Heart right ventricle (tissue), 16 donors: ENCODE measurements at regions not wholly inside any gene's neighbourhood (a gene's known extent, or its start where the extent isn't known, plus 50 kb on each side); places are given as distances from the start of the nearest gene placed in this dataset.

Experiments
- ATAC-seq, 8 donors: fragments of 200-7000 bp; cut with Tn5 transposase; one replicate each; pipeline ENCODE4 v1.9.1; 2020; ENCODE audit warnings: mild to moderate bottlenecking in 8 of 8, moderate library complexity in 8 of 8, moderate number of reproducible peaks in 1 of 8
- DNase-seq, 2 donors: peaks; one replicate each; pipeline ENCODE4 v3.0.0-alpha.2; 2020
- H3K27ac ChIP-seq, 10 donors: fragments of 200-600 bp; sonication (generic) in 2 of 10; one replicate each; pipeline versions ENCODE4 v1.5.0 to v1.8.0; 2020 to 2022; ENCODE audit warnings: mild to moderate bottlenecking in 3 of 10
- H3K27me3 ChIP-seq, 7 donors: fragments of 200-600 bp; one replicate each; pipeline ENCODE4 v1.8.0; 2021 to 2022; ENCODE audit warnings: mild to moderate bottlenecking in 2 of 7
- H3K36me3 ChIP-seq, 9 donors: fragments of 200-600 bp; sonication (generic) in 1 of 9; one replicate each; pipeline versions ENCODE4 v1.5.0 to v1.8.0; 2020 to 2022; ENCODE audit warnings: mild to moderate bottlenecking in 2 of 9
- H3K4me1 ChIP-seq, 9 donors: fragments of 200-600 bp; sonication (generic) in 1 of 9; one replicate each; pipeline versions ENCODE4 v1.5.0 to v1.8.0; 2020 to 2022; ENCODE audit warnings: mild to moderate bottlenecking in 4 of 9
- H3K4me3 ChIP-seq, 10 donors: fragments of 200-600 bp; sonication (generic) in 2 of 10; one replicate each; pipeline versions ENCODE4 v1.5.0 to v1.8.0; 2020 to 2022; ENCODE audit warnings: mild to moderate bottlenecking in 7 of 10, moderate library complexity in 2 of 10
- H3K9me3 ChIP-seq, 11 donors: fragments of 200-600 bp in 10 of 11; sonication (generic) in 2 of 11; one replicate each; pipeline versions ENCODE4 v1.5.0 to v1.8.0; 2013 to 2022; ENCODE audit warnings: mild to moderate bottlenecking in 2 of 11, control low read depth in 1 of 11, moderate library complexity in 1 of 11
- CTCF ChIP-seq, 9 donors: fragments of 200-600 bp; sonication (generic) in 2 of 9; IDR thresholded peaks; one replicate each; pipeline versions ENCODE4 v1.5.0 to v1.8.0; 2021 to 2022; ENCODE audit warnings: antibody characterized with exemption in 9 of 9, mild to moderate bottlenecking in 5 of 9, moderate library complexity in 1 of 9
- WGBS, 2 donors: extraction: QIAGEN DNeasy Blood & Tissue Kit; methylation state at CpG; one replicate each; pipeline ENCODE4 v1.1.7; 2013; ENCODE audit warnings: inconsistent platforms in 1 of 2; 5-methylcytosine and 5-hydroxymethylcytosine counted together
- intact Hi-C, 10 donors: fragments of 100-400 bp; cut with DNase I; formaldehyde crosslinking; loops; one replicate each; pipeline versions ENCODE4 v1.11.1 to v1.14.2; 2022
- donor health status: Arrhythmogenic right ventricular cardiomyopathy.
- donor health status: ischemic (EF 13 %, LVEDD 7.1; RV severe dilation, severe dysfunction).
- donor health status: healthy with polysubstance abuse.
- donor health status: DM: no; HTN: yes; CAD: no.
- donor health status: DM: no; HTN: no; CAD: no.
- donor health status: ischemic (EF 25% LVEDD 6.9; RV normal size, moderate dysfunction).
- donor health status: ischemic (EF 25% LVEDD 5.7; RV mildly dilated, moderate dysfunction).
- donor health status: healthy.
- donor health status: DM: yes; HTN: yes; CAD: no.
- donor health status: Ischemic cardiomyopathy.
- donor health status: ischemic (EF 35%, LVEDD 5.7; RV mildly dilated, moderate dysfunction).
- donor health status: nonischemic (EF 11% LVEDD 7.7; RV severe dilation, severe dysfunction).
- donor health status: DM: yes; HTN: yes; CAD: no.
- donor health status: PGD.
- donor health status: ischemic (EF 29% LVEDD 5.4; RV normal size, mild dysfunction).
- donor health status: nonischemic (EF 23%, LVEDD 6.1; RV moderate dilation, normal function).

- peaks cover 0 to 17% (median 0%) of the 10 kb centered on the region in 11 donors for H3K9me3 ChIP-seq
- no peak overlapping the region for H3K4me3 ChIP-seq
- H3K4me1 ChIP-seq: no peaks in the 10 kb centered on the region
- no peaks in the 10 kb centered on the region for H3K27me3 ChIP-seq
- intact Hi-C loops: no loop called here
- WGBS, 2 donors: 73 to 74% methylated on average over 2 of the region's 2 CpGs
- no peak for TF ChIP-seq CTCF (IDR thresholded peaks at IDR 0.05)
- H3K27ac ChIP-seq: no peak overlapping the region
- no peak for DNase-seq
- H3K36me3 ChIP-seq: no peaks in the 10 kb centered on the region
- ATAC-seq: no peak
Measured at GRCh38 chr4:36863601-36864000, 380.9 kb upstream of the NWD2 start.

- no peak overlapping the region for H3K4me3 ChIP-seq
- no peaks in the 10 kb centered on the region for H3K4me1 ChIP-seq
- DNase-seq: no peak
- intact Hi-C loops: no loop called here
- H3K27ac ChIP-seq: no peak overlapping the region
- H3K36me3 ChIP-seq: no peaks in the 10 kb centered on the region
- no peak for ATAC-seq
- H3K9me3 ChIP-seq: no peaks in the 10 kb centered on the region
- no peaks in the 10 kb centered on the region for H3K27me3 ChIP-seq
- no peak for TF ChIP-seq CTCF (IDR thresholded peaks at IDR 0.05)
Measured at GRCh38 chr4:36870121-36870520, 374.4 kb upstream of the NWD2 start.

GRCh38 chr4:36872679-36873078 lies 371.9 kb upstream of the NWD2 start:
- DNase-seq (no peak), ATAC-seq (no peak)
- no peaks in the 10 kb centered on the region for H3K27me3 ChIP-seq
- no peaks in the 10 kb centered on the region for H3K9me3 ChIP-seq
- no peak overlapping the region for H3K4me3 ChIP-seq
- H3K4me1 ChIP-seq: no peaks in the 10 kb centered on the region
- H3K27ac ChIP-seq: no peak overlapping the region
- TF ChIP-seq CTCF (IDR thresholded peaks at IDR 0.05): no peak
- H3K36me3 ChIP-seq: no peaks in the 10 kb centered on the region
- WGBS, 2 donors: 70 to 89% methylated on average over 1 of the region's 1 CpG
- intact Hi-C loops: no loop called here

GRCh38 chr4:36884151-36884550 lies 360.4 kb upstream of the NWD2 start:
- no peak for TF ChIP-seq CTCF (IDR thresholded peaks at IDR 0.05)
- Histone ChIP-seq H3K9me3 (peaks cover 0 to 24% (median 0%) of the 10 kb centered on the region in 11 donors), H3K36me3 (no peaks in the 10 kb centered on the region), H3K4me3 (no peak overlapping the region), H3K27me3 (no peaks in the 10 kb centered on the region), H3K4me1 (no peaks in the 10 kb centered on the region), H3K27ac (no peak overlapping the region)
- DNase-seq: no peak
- WGBS, 2 donors: 75 to 88% methylated on average over 3 of the region's 3 CpGs
- ATAC-seq: no peak
- intact Hi-C loops: no loop called here

- ATAC-seq (no peak), DNase-seq (no peak)
- peaks cover 0 to 14% (median 0%) of the 10 kb centered on the region in 11 donors for H3K9me3 ChIP-seq
- no peaks in the 10 kb centered on the region for H3K4me1 ChIP-seq
- no peaks in the 10 kb centered on the region for H3K27me3 ChIP-seq
- no peak overlapping the region for H3K27ac ChIP-seq
- no peaks in the 10 kb centered on the region for H3K36me3 ChIP-seq
- intact Hi-C loops: no loop called here
- WGBS, 2 donors: 55 to 66% methylated on average over 2 of the region's 2 CpGs
- no peak for TF ChIP-seq CTCF (IDR thresholded peaks at IDR 0.05)
- no peak overlapping the region for H3K4me3 ChIP-seq
Measured at GRCh38 chr4:36891971-36892370, 352.6 kb upstream of the NWD2 start.
